MM.1S (cell line): ENCODE measurements at regions not wholly inside any gene's neighbourhood (a gene's known extent, or its start where the extent isn't known, plus 50 kb on each side); places are given as distances from the start of the nearest gene placed in this dataset.
A peak's percentile ranks its signal among the peaks of the same experiment; 100 is the strongest.

ENCODE experiments used
- DNase-seq: peaks from one replicate; pipeline ENCODE4 v3.0.0-alpha.2; 2015
- H2AFZ ChIP-seq: fragments of 300-600 bp; sonication (generic); 2 replicates; pipeline ENCODE4 v1.6.0; 2016; ENCODE audit warnings: antibody characterized with exemption, low read length
- H3F3A ChIP-seq: fragments of 300-600 bp; sonication (generic); 2 replicates; pipeline ENCODE4 v1.6.1; 2016; ENCODE audit warnings: mild to moderate bottlenecking, antibody characterized with exemption, low read length, moderate library complexity, mixed read lengths; ENCODE audit not compliant: insufficient read depth
- H3K27ac ChIP-seq: fragments of 300-600 bp; sonication (generic); 2 replicates; pipeline ENCODE4 v1.5.1; 2016; ENCODE audit warnings: mild to moderate bottlenecking, low read length
- H3K27me3 ChIP-seq: fragments of 300-600 bp; sonication (generic); replicated peaks from 2 replicates; pipeline ENCODE4 v1.6.0; 2016; ENCODE audit warnings: low read length; ENCODE audit not compliant: insufficient read depth
- H3K36me3 ChIP-seq: fragments of 300-600 bp; sonication (generic); replicated peaks from 2 replicates; pipeline ENCODE4 v1.6.1; 2016; ENCODE audit warnings: mild to moderate bottlenecking, low read length, mixed read lengths; ENCODE audit not compliant: insufficient read depth
- H3K4me1 ChIP-seq: fragments of 300-600 bp; sonication (generic); 2 replicates; pipeline ENCODE4 v1.6.1; 2016; ENCODE audit warnings: low read length, mixed read lengths
- H3K4me2 ChIP-seq: fragments of 300-600 bp; sonication (generic); 2 replicates; pipeline ENCODE4 v1.6.0; 2016; ENCODE audit warnings: low read depth, low read length
- H3K4me3 ChIP-seq: fragments of 300-600 bp; sonication (generic); 2 replicates; pipeline ENCODE4 v1.5.1; 2016; ENCODE audit warnings: low read length, mixed read lengths
- H3K79me2 ChIP-seq: fragments of 300-600 bp; sonication (generic); 2 replicates; pipeline ENCODE4 v1.6.1; 2016; ENCODE audit warnings: mixed run types, low read length, mixed read lengths
- H3K9ac ChIP-seq: fragments of 300-600 bp; sonication (generic); 2 replicates; pipeline ENCODE4 v1.6.1; 2016; ENCODE audit warnings: low read length, mixed read lengths
- H3K9me2 ChIP-seq: fragments of 300-600 bp; sonication (generic); replicated peaks from 2 replicates; pipeline ENCODE4 v1.6.1; 2016; ENCODE audit warnings: mild to moderate bottlenecking, low read length, mixed read lengths; ENCODE audit not compliant: insufficient read depth
- H3K9me3 ChIP-seq: fragments of 300-600 bp; sonication (generic); replicated peaks from 2 replicates; pipeline ENCODE4 v1.6.1; 2016; ENCODE audit warnings: mild to moderate bottlenecking, low read length, mixed read lengths; ENCODE audit not compliant: insufficient read depth
- H4K20me1 ChIP-seq: fragments of 300-600 bp; sonication (generic); 2 replicates; pipeline ENCODE4 v1.6.1; 2016; ENCODE audit warnings: mild to moderate bottlenecking, low read length, moderate library complexity, mixed read lengths; ENCODE audit not compliant: insufficient read depth
- CTCF ChIP-seq: fragments of 300-600 bp; sonication (generic); IDR thresholded peaks from 2 replicates; pipeline ENCODE4 v1.5.1; 2016; ENCODE audit warnings: antibody characterized with exemption, low read length, mixed read lengths
- EZH2 ChIP-seq: fragments of 300-600 bp; sonication (generic); optimal IDR thresholded peaks from 2 replicates; pipeline ENCODE3; 2017; ENCODE audit warnings: low read depth, mild to moderate bottlenecking, antibody characterized with exemption, low read length, mixed read lengths
- EZH2phosphoT487 ChIP-seq: fragments of 300-600 bp; sonication (generic); IDR thresholded peaks from 2 replicates; pipeline ENCODE4 v1.6.1; 2018; ENCODE audit warnings: antibody characterized with exemption, low read length

GRCh38 chr13:105445796-105446195 lies 1089.7 kb downstream of the EFNB2 start:
- H3K4me2 ChIP-seq, result 0 out of 2 replicates have a peak overlapping the region, but pooled peaks have one; percentile 2
- H3K9ac ChIP-seq, result no peak overlapping the region
- no peak for TF ChIP-seq EZH2phosphoT487
- TF ChIP-seq CTCF, result no peak
- no peak for TF ChIP-seq EZH2
- H3K9me2 ChIP-seq, result no peaks in the 10 kb centered on the region
- no peaks in the 10 kb centered on the region for H3K9me3 ChIP-seq
- H4K20me1 ChIP-seq, result no peaks in the 10 kb centered on the region
- H3K4me3 ChIP-seq, result no peak overlapping the region
- no peak for DNase-seq
- H3K36me3 ChIP-seq, result no peaks in the 10 kb centered on the region
- no peaks in the 10 kb centered on the region for H3F3A ChIP-seq
- no peaks in the 10 kb centered on the region for H3K79me2 ChIP-seq
- H3K27ac ChIP-seq, result no peak overlapping the region
- no peaks in the 10 kb centered on the region for H3K4me1 ChIP-seq
- H3K27me3 ChIP-seq, result no peaks in the 10 kb centered on the region
- H2AFZ ChIP-seq, result no peak overlapping the region

- no peak overlapping the region for H3K27ac ChIP-seq
- no peaks in the 10 kb centered on the region for H3K4me1 ChIP-seq
- DNase-seq, result no peak
- no peaks in the 10 kb centered on the region for H3K79me2 ChIP-seq
- no peaks in the 10 kb centered on the region for H3K36me3 ChIP-seq
- H2AFZ ChIP-seq, result no peak overlapping the region
- H3K9me3 ChIP-seq, result no peaks in the 10 kb centered on the region
- no peak overlapping the region for H3K4me3 ChIP-seq
- no peaks in the 10 kb centered on the region for H3F3A ChIP-seq
- H4K20me1 ChIP-seq, result no peaks in the 10 kb centered on the region
- H3K9me2 ChIP-seq, result no peaks in the 10 kb centered on the region
- TF ChIP-seq EZH2 (no peak), CTCF (no peak), EZH2phosphoT487 (no peak)
- no peaks in the 10 kb centered on the region for H3K27me3 ChIP-seq
- no peak overlapping the region for H3K9ac ChIP-seq
- H3K4me2 ChIP-seq, result no peak overlapping the region
These were observed 1092.3 kb downstream of the EFNB2 start for GRCh38 chr13:105442949-105443699.

GRCh38 chr13:105442040-105442439 lies 1093.4 kb downstream of the EFNB2 start:
- Histone ChIP-seq H3K4me2 (no peak overlapping the region), H3K27me3 (no peaks in the 10 kb centered on the region), H4K20me1 (no peaks in the 10 kb centered on the region), H3K9me2 (no peaks in the 10 kb centered on the region), H3K4me3 (no peak overlapping the region), H2AFZ (no peak overlapping the region), H3K4me1 (no peaks in the 10 kb centered on the region), H3K9ac (no peak overlapping the region), H3K79me2 (no peaks in the 10 kb centered on the region), H3F3A (no peaks in the 10 kb centered on the region), H3K9me3 (no peaks in the 10 kb centered on the region), H3K36me3 (no peaks in the 10 kb centered on the region), H3K27ac (no peak overlapping the region)
- DNase-seq, result no peak
- no peak for TF ChIP-seq EZH2phosphoT487
- no peak for TF ChIP-seq EZH2
- TF ChIP-seq CTCF, result no peak
